Fibroblast of pulmonary artery (primary cell): ENCODE measurements at regions not wholly inside any gene's neighbourhood (a gene's known extent, or its start where the extent isn't known, plus 50 kb on each side); places are given as distances from the start of the nearest gene placed in this dataset.

Experiments used
- DNase-seq: peaks from one replicate; pipeline ENCODE4 v3.0.0-alpha.2; 2010; ENCODE audit warnings: low read depth
- H3K4me3 ChIP-seq: replicated peaks from 2 replicates; pipeline ENCODE4 v1.5.1; 2011; ENCODE audit warnings: low read depth, mild to moderate bottlenecking, control low read depth, low read length, moderate library complexity
- TF ChIP-seq, protein P1 (sequence below): IDR thresholded peaks from 2 replicates; pipeline ENCODE4 v1.5.1; 2011; ENCODE audit warnings: mild to moderate bottlenecking, control low read depth, low read length, inconsistent platforms; ENCODE audit errors: missing control alignments

DNA sequence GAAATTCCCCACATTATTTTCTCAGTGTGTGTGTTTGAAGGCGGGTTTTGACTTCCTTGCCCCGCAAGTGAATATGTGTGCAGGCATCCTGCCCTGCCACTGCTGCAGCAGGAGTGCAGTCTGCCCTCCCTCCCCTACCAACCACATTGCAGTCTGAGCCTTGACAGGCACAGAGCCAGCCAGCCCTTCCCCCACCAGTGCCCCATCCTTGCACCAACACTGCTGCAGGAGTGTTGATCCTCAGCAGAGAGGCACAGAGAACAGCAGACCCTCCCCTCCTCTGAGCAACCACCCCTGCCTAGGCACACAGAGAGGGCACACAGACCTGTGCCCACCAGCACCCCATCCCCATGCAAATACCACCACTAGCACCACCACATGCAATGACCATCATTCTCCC lies 683.0 kb upstream of the PKDCC start:
- H3K4me3 ChIP-seq: no peak overlapping the region
- TF ChIP-seq, protein P1, sequence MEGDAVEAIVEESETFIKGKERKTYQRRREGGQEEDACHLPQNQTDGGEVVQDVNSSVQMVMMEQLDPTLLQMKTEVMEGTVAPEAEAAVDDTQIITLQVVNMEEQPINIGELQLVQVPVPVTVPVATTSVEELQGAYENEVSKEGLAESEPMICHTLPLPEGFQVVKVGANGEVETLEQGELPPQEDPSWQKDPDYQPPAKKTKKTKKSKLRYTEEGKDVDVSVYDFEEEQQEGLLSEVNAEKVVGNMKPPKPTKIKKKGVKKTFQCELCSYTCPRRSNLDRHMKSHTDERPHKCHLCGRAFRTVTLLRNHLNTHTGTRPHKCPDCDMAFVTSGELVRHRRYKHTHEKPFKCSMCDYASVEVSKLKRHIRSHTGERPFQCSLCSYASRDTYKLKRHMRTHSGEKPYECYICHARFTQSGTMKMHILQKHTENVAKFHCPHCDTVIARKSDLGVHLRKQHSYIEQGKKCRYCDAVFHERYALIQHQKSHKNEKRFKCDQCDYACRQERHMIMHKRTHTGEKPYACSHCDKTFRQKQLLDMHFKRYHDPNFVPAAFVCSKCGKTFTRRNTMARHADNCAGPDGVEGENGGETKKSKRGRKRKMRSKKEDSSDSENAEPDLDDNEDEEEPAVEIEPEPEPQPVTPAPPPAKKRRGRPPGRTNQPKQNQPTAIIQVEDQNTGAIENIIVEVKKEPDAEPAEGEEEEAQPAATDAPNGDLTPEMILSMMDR: no peak
- DNase-seq: no peak

DNA sequence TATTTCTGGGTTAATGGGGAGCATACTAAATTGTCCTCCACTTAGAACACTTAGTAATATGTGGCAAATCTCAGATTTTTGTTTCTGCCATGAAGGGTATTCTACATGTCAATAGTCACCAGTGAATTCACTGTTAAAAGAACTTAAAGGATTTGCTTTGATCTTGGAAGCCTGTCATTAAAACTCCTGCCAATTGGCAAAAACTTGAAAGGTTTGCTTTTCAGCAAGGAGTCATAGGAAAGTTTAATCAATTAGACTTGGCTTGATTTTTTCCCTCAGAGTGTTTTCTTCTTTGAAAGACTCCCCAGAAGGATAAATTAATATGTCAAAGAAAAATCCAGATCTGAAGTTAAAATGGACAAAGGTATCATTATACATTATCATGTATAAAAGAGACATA lies 671.9 kb upstream of the PKDCC start:
- H3K4me3 ChIP-seq: no peak overlapping the region
- no peak for DNase-seq
- TF ChIP-seq, protein P1: no peak

DNA sequence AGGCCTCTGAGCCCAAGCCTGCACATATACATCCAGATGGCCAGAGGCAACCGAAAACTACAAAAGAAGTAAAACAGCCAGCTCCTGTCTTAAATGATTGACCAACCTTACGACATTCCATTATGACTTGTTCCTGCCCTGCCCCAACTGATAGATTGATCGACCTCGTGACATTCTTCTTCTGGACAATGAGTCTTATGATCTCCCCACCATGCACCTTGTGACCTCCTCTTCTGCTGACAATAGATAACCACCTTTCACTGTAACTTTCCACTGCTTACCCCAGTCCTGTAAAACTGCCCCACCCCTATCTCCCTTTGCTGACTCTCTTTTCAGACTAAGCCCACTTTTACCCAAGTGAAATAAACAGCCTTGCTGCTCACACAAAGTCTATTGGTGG lies 670.0 kb upstream of the PKDCC start:
- TF ChIP-seq, protein P1: no peak
- DNase-seq: no peak
- H3K4me3 ChIP-seq: no peak overlapping the region

DNA sequence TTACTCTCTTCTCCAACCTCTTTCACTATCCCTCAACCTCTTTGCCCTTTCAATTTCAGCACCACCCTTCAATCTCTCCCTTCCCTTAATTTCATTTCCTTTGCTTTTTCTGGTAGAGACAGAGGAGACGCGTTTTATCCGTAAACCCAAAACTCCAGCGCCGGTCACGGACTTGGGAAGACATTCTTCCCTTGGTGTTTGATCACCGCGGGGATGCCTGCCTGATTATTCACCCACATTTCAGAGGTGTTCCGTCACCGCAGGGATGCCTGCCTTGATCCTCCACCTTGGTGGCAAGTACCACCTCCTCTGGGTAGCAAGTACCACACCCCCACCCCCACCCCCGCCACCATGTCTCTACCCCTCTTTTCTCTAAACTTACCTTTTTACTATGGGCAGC lies 669.4 kb upstream of the PKDCC start:
- TF ChIP-seq, protein P1: no peak
- DNase-seq: no peak
- no peak overlapping the region for H3K4me3 ChIP-seq

DNA sequence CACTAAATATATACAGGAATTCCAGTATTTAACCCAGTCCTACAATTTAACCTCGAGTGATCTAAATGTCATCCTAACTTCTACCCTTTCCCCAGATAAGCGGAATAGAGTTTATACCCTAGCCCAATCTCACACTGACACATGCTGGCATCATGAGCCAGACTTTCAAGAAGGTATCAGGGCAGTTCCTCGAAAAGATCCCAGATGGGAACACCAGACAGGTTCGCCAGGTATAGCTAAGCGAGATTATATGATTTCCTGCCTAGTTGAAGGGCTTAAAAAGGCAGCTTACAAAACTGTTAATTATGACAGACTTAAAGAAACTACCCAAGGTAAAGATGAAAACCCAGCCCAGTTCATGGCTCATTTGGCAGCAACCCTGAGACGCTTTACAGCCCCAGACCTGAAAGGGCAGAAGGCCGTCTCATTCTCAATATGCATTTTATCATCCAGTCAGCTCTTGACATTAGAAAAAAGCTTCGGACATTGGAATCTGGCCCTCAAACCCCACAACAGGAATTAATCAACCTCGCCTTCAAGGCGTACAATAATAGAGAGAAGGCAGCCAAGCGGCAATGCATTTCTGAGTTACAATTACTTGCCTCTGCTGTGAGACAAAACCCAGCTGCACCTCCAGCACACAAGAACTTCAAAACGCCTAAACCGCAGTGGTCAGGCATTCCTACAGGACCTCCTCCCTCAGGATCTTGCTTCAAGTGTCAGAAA lies 668.2 kb upstream of the PKDCC start:
- H3K4me3 ChIP-seq: no peak overlapping the region
- no peak for DNase-seq
- TF ChIP-seq, protein P1: no peak

DNA sequence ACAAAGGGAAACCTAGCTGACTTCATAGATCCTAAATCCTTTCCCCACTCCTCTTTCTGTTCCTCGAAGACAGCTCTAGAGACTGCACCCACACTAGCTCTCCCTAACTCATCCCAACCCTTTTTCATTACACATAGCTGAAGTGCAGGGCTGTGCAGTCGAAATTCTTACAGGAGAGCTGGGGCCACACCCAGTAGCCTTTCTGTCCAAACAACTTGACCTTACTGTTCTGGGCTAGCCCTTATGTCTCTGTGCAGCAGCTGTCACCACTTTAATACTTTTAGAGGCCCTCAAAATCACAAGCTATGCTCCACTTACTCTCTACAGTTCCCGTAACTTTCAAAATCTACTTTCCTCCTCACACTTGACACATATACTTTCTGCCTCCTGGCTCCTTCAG lies 666.1 kb upstream of the PKDCC start:
- H3K4me3 ChIP-seq: no peak overlapping the region
- TF ChIP-seq, protein P1: no peak
- DNase-seq: no peak

DNA sequence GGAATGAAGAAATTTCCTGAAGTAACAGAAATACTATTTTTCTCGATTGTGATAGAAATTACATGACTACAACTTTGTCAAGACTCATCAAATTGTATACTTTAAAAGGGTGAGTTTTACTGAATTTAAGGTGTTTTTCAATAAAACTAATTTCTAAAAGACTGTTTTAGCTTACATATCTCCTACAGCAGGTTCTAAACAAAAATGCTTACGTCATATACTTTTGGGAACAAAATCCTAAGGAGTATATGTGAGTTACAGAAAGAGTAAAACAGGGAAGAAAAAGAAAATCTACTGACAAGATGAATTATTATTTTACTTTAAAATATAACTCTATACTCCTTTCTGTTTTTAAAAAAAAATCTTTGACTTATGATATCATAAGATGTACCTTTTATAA lies 660.3 kb upstream of the PKDCC start:
- TF ChIP-seq, protein P1: no peak
- H3K4me3 ChIP-seq: no peak overlapping the region
- DNase-seq: no peak
